HepG2 (cell line): ENCODE measurements at regions not wholly inside any gene's neighbourhood (a gene's known extent, or its start where the extent isn't known, plus 50 kb on each side); places are given as distances from the start of the nearest gene placed in this dataset.

Source experiments
- CHCHD3 ChIP-seq: sonication (generic); formaldehyde crosslinking; IDR thresholded peaks from 2 replicates; pipeline ENCODE4 v1.8.0; 2022; ENCODE audit warnings: mild to moderate bottlenecking, missing genetic modification reagents, moderate library complexity
- CHD2 ChIP-seq: IDR thresholded peaks from 2 replicates; pipeline ENCODE4 v1.6.1; 2011; ENCODE audit warnings: low read depth, low read length, improper control_type of control experiment
- ISL2 ChIP-seq: sonication (generic); formaldehyde crosslinking; IDR thresholded peaks from 2 replicates; pipeline ENCODE4 v1.5.0; 2020; ENCODE audit warnings: missing genetic modification reagents
- MAZ ChIP-seq, 2 experiments: sonication (generic) in 1 of 2; formaldehyde crosslinking in 1 of 2; IDR thresholded peaks; 2 replicates each; pipeline versions ENCODE4 v1.5.0 to v1.6.1; 2012 to 2020; ENCODE audit warnings: low read depth in 2 of 2, mild to moderate bottlenecking in 2 of 2, borderline replicate concordance in 1 of 2, improper control_type of control experiment in 1 of 2, low read length in 1 of 2, missing genetic modification reagents in 1 of 2, moderate library complexity in 1 of 2
- MXD4 ChIP-seq: IDR thresholded peaks from 2 replicates; pipeline ENCODE4 v1.6.1; 2016; ENCODE audit warnings: mild to moderate bottlenecking, missing biosample characterization, missing genetic modification reagents
- SMARCC2 ChIP-seq: fragments of 450-650 bp; IDR thresholded peaks from 2 replicates; pipeline ENCODE4 v1.6.1; 2017; ENCODE audit warnings: antibody characterized with exemption, mild to moderate bottlenecking
- TP53 ChIP-seq: sonication (generic); formaldehyde crosslinking; conservative IDR thresholded peaks from 2 replicates; pipeline ENCODE4 v1.4.0; 2020; ENCODE audit warnings: missing genetic modification reagents
- ZNF275 ChIP-seq: sonication (generic); formaldehyde crosslinking; IDR thresholded peaks from 2 replicates; pipeline ENCODE4 v1.8.0; 2022; ENCODE audit warnings: missing genetic modification reagents, mild to moderate bottlenecking, inconsistent platforms, borderline replicate concordance
- ZNF747 ChIP-seq: sonication (generic); formaldehyde crosslinking; IDR thresholded peaks from 2 replicates; pipeline ENCODE4 v1.8.1; 2023; ENCODE audit warnings: missing genetic modification reagents, mild to moderate bottlenecking, borderline replicate concordance

DNA sequence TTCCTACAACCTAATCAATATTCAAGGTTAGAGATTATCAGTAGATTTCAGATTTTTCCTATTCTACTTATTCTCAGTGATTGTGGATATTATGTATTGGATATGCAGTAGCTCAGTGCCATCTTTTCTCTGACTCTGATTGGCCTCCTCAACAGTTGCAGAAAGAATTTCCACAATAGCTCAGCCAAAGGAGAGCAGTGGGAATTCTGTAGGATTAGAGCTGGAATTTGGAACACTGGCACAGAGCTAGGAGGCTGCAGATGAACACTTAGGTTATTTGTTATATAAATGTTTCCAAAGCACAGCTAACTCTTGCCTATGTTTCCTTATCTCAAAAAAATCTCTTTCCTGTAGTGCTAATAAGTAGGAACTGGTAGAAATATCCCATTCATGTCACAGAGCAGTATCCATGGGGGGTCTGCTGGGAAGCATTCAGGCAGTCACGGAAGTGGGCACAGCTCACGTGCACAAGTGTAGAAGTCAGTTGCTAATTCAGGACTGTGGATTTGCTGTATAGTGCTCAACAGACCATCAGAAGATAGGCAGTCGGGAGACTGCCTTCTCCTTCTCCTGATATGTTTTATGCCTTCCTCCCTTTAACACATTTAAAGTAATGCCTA lies 116.2 kb upstream of the TMEM260 start:
- TF ChIP-seq CHD2 (no peak), CHCHD3 (CRISPR knock-in tag) (no peak), ISL2 (CRISPR knock-in tag) (no peak), SMARCC2 (no peak), MAZ (IDR thresholded peaks at IDR 0.05; ENCODE audit: borderline replicate concordance, low read depth, low read length) (no peak), MAZ (CRISPR knock-in tag; IDR thresholded peaks at IDR 0.05; ENCODE audit: low read depth) (no peak), MXD4 (CRISPR knock-in tag) (no peak), TP53 (CRISPR knock-in tag) (no peak), ZNF275 (no peak), ZNF747 (CRISPR knock-in tag) (no peak)
